Keratinocyte (primary cell): ENCODE measurements at regions not wholly inside any gene's neighbourhood (a gene's known extent, or its start where the extent isn't known, plus 50 kb on each side); places are given as distances from the start of the nearest gene placed in this dataset.
A peak's percentile ranks its signal among the peaks of the same experiment; 100 is the strongest.

ENCODE experiments used
- DNase-seq: peaks from one replicate; pipeline ENCODE4 v3.0.0-alpha.2; 2011; ENCODE audit warnings: low read depth, missing footprints, low spot score
- FAIRE-seq: peaks from 2 replicates; lab custom pipeline; 2011; peaks lifted over from hg19 to GRCh38; lab: Jason Lieb, UNC
- H2AFZ ChIP-seq: 2 replicates; pipeline ENCODE4 v1.6.0; 2012; ENCODE audit warnings: low read length, control low read depth, inconsistent platforms; ENCODE audit not compliant: control insufficient read depth
- H3K27ac ChIP-seq: 2 replicates; pipeline ENCODE4 v1.5.1; 2011; ENCODE audit warnings: low read length; ENCODE audit not compliant: control insufficient read depth, insufficient read depth
- H3K27me3 ChIP-seq: 3 replicates; pipeline ENCODE4 v1.6.0; 2011; ENCODE audit warnings: low read length; ENCODE audit not compliant: control insufficient read depth, insufficient read depth; ENCODE audit errors: extremely low read depth
- H3K36me3 ChIP-seq, 2 experiments: 2 replicates in 1 of 2; 3 replicates in 1 of 2; pipeline ENCODE4 v1.5.1; 2011; ENCODE audit warnings: low read length in 2 of 2, mild to moderate bottlenecking in 1 of 2; ENCODE audit not compliant: control insufficient read depth in 2 of 2, insufficient read depth in 2 of 2; ENCODE audit errors: extremely low read depth in 1 of 2
- H3K4me1 ChIP-seq: 3 replicates; pipeline ENCODE4 v1.5.1; 2011; ENCODE audit warnings: low read length; ENCODE audit not compliant: control insufficient read depth, insufficient read depth; ENCODE audit errors: extremely low read depth
- H3K4me2 ChIP-seq: 3 replicates; pipeline ENCODE4 v1.6.0; 2011; ENCODE audit warnings: low read depth, low read length; ENCODE audit not compliant: control insufficient read depth, insufficient read depth; ENCODE audit errors: extremely low read depth
- H3K4me3 ChIP-seq, 3 experiments: fragments of 200-600 bp in 1 of 3; sonication (generic) in 1 of 3; 2 replicates in 2 of 3; 3 replicates in 1 of 3; pipeline ENCODE4 v1.5.1; 2011 to 2016; ENCODE audit warnings: low read length in 3 of 3, mild to moderate bottlenecking in 3 of 3, control low read depth in 2 of 3, inconsistent platforms in 1 of 3, low read depth in 1 of 3, mixed read lengths in 1 of 3, mixed run types in 1 of 3, moderate library complexity in 1 of 3; ENCODE audit not compliant: control insufficient read depth in 2 of 3, insufficient read depth in 2 of 3; ENCODE audit errors: extremely low read depth in 1 of 3
- H3K79me2 ChIP-seq: 2 replicates; pipeline ENCODE4 v1.6.0; 2012; ENCODE audit warnings: low read length; ENCODE audit not compliant: control insufficient read depth, insufficient read depth
- H3K9ac ChIP-seq: 3 replicates; pipeline ENCODE4 v1.6.0; 2011; ENCODE audit warnings: low read length; ENCODE audit not compliant: control insufficient read depth, insufficient read depth; ENCODE audit errors: extremely low read depth
- H3K9me1 ChIP-seq: 3 replicates; pipeline ENCODE4 v1.6.0; 2011; ENCODE audit warnings: low read length; ENCODE audit not compliant: control insufficient read depth, insufficient read depth; ENCODE audit errors: extremely low read depth
- H3K9me3 ChIP-seq: 2 replicates; pipeline ENCODE4 v1.5.1; 2012; ENCODE audit warnings: low read depth, low read length; ENCODE audit not compliant: control insufficient read depth
- H4K20me1 ChIP-seq: 3 replicates; pipeline ENCODE4 v1.6.0; 2011; ENCODE audit warnings: low read length; ENCODE audit not compliant: control insufficient read depth, insufficient read depth; ENCODE audit errors: extremely low read depth
- EZH2 ChIP-seq: IDR thresholded peaks from one replicate; pipeline ENCODE4 v1.6.1; 2012; ENCODE audit warnings: inconsistent platforms, mild to moderate bottlenecking, low read length, moderate library complexity
- dilution Hi-C: fragments of 300-500 bp; cut with MboI; formaldehyde crosslinking; loops from one replicate; pipeline ENCODE4 v1.7.0; 2020; ENCODE audit warnings: low sequenced_read_pairs; ENCODE audit not compliant: extremely low pct_ligation_motif_present
- TF ChIP-seq, protein P1 (sequence below), 3 experiments: IDR thresholded peaks in 1 of 3; conservative IDR thresholded peaks in 1 of 3; optimal IDR thresholded peaks in 1 of 3; 2 replicates in 2 of 3; 3 replicates in 1 of 3; pipeline versions ENCODE3 to v1.5.1; 2011; ENCODE audit warnings: low read length in 3 of 3, mild to moderate bottlenecking in 3 of 3, moderate library complexity in 2 of 3, control low read depth in 1 of 3, inconsistent platforms in 1 of 3; ENCODE audit not compliant: insufficient read depth in 2 of 3; ENCODE audit errors: extremely low read depth in 1 of 3

DNA sequence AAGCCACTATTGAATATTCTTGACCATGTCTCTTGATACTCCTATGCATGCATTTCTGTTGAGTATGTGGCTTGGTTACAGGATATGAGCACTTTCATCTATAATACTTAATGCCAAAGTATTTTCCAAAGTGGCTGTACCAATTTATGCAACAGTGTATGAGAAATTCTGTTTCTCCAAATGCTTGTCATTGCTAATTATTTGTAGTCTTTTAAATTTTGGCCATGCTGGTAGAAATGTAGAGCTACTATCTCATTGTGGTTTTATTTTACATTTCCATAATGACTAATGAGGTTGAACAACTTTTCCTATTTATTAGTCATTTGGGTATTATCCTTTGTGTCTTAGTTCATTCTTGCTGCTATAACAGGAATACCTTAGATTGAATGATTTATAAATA lies 71.4 kb upstream of the TSPAN2 start:
- DNase-seq (no peak), FAIRE-seq (peak; percentile 36)
- H3K4me1 ChIP-seq = peaks cover 21% of the 10 kb centered on the region
- no peaks in the 10 kb centered on the region for H3K9me1 ChIP-seq
- H3K9me3 ChIP-seq = no peaks in the 10 kb centered on the region
- no peaks in the 10 kb centered on the region for H3K27me3 ChIP-seq
- H3K27ac ChIP-seq = no peak overlapping the region
- H3K36me3 ChIP-seq = no peaks in the 10 kb centered on the region
- no peaks in the 10 kb centered on the region for H3K79me2 ChIP-seq
- no peak for TF ChIP-seq EZH2
- TF ChIP-seq, protein P1, sequence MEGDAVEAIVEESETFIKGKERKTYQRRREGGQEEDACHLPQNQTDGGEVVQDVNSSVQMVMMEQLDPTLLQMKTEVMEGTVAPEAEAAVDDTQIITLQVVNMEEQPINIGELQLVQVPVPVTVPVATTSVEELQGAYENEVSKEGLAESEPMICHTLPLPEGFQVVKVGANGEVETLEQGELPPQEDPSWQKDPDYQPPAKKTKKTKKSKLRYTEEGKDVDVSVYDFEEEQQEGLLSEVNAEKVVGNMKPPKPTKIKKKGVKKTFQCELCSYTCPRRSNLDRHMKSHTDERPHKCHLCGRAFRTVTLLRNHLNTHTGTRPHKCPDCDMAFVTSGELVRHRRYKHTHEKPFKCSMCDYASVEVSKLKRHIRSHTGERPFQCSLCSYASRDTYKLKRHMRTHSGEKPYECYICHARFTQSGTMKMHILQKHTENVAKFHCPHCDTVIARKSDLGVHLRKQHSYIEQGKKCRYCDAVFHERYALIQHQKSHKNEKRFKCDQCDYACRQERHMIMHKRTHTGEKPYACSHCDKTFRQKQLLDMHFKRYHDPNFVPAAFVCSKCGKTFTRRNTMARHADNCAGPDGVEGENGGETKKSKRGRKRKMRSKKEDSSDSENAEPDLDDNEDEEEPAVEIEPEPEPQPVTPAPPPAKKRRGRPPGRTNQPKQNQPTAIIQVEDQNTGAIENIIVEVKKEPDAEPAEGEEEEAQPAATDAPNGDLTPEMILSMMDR (optimal IDR thresholded peaks at IDR 0.05 in 1 of 3, IDR thresholded peaks at IDR 0.05 in 1 of 3, conservative IDR thresholded peaks at IDR 0.05 in 1 of 3; ENCODE audit: extremely low read depth in 1 of 3, insufficient read depth in 2 of 3, low read length in 3 of 3) = no peak
- H3K9ac ChIP-seq = no peak overlapping the region
- H2AFZ ChIP-seq = no peak overlapping the region
- H4K20me1 ChIP-seq = no peaks in the 10 kb centered on the region
- dilution Hi-C loops = no loop called here
- H3K4me2 ChIP-seq = no peak overlapping the region
- no peak overlapping the region for H3K4me3 ChIP-seq

DNA sequence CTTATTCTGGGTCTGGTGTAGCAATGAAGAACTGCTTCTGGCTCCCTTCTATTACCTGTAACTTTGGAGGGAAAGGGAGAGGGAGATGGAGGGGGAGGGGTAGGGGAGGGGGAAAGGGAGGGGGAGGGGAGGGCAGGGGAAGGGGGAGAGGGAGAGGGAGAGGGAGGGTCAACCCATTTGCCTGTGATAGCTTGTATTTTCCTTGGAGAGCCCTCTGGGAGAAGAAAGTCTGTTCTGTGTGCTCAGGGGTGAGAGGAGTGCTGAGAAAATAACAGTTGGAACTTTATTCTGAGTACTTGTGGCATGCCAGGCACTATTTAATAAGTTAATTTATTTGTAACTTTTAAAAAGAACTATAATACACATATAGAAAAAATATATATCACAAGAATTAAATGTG lies 70.7 kb upstream of the TSPAN2 start:
- no peaks in the 10 kb centered on the region for H3K27me3 ChIP-seq
- no peak overlapping the region for H3K27ac ChIP-seq
- FAIRE-seq = no peak
- H3K9me1 ChIP-seq = no peaks in the 10 kb centered on the region
- dilution Hi-C loops = no loop called here
- no peak overlapping the region for H3K9ac ChIP-seq
- no peak overlapping the region for H3K4me3 ChIP-seq
- no peak for DNase-seq
- no peaks in the 10 kb centered on the region for H3K79me2 ChIP-seq
- H4K20me1 ChIP-seq = no peaks in the 10 kb centered on the region
- H3K9me3 ChIP-seq = no peaks in the 10 kb centered on the region
- H2AFZ ChIP-seq = no peak overlapping the region
- peaks cover 21% of the 10 kb centered on the region for H3K4me1 ChIP-seq
- no peaks in the 10 kb centered on the region for H3K36me3 ChIP-seq
- no peak overlapping the region for H3K4me2 ChIP-seq
- TF ChIP-seq, protein P1 (optimal IDR thresholded peaks at IDR 0.05 in 1 of 3, IDR thresholded peaks at IDR 0.05 in 1 of 3, conservative IDR thresholded peaks at IDR 0.05 in 1 of 3; ENCODE audit: extremely low read depth in 1 of 3, insufficient read depth in 2 of 3, low read length in 3 of 3) = no peak
- TF ChIP-seq EZH2 = no peak
